CD4-positive, alpha-beta T cell treated with Interleukin-2 at 100 ng/mL for 4 hours (primary cell): ENCODE measurements at regions not wholly inside any gene's neighbourhood (a gene's known extent, or its start where the extent isn't known, plus 50 kb on each side); places are given as distances from the start of the nearest gene placed in this dataset.

ENCODE experiments used
- DNase-seq: peaks from one replicate; pipeline ENCODE4 v3.0.0-alpha.2; 2020; ENCODE audit warnings: low spot score

DNA sequence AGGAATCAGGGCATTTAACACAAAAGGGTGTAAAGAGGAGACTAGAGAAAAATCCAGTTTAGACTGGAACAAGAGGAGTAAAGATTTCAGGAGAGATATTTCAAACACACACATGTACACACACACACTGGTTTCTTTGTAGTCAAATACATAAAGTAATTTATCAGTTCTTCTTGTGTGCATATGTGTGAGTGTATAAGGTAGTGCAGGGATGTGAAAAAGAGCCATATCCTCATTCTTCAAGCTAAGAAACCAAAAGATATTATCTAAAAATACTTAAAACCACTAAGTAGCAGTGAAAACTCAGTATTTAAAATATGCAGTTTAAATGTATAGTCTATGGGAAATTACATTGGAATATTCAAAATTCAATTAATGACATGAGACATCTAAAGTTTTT, 52.5 kb upstream of the CARD18 start:
- no peak for DNase-seq

DNA sequence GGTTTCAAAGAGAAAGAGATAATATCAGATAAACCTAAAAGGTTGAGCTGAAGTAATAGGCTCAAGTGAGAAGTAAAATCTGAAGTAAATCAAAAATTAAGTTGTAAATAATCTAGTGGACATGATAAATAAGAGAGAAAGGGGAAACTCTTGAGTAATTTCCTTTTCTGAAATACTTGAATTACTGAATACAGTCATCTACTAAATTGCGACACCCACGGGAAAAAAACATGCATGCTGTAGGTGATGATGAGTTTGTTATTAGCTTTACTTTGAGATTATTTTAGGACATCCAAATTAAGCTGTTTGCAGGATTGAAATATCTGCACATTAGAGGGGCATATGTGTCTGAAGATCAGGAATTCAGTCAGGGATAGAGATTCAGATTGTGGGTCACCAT, 50.0 kb upstream of the CARD18 start:
- DNase-seq, result no peak
